ENCODE measurements at regions not wholly inside any gene's neighbourhood (a gene's known extent, or its start where the extent isn't known, plus 50 kb on each side); places are given as distances from the start of the nearest gene placed in this dataset.
"Not testable (repeated sequence)": the region's sequence is repeated elsewhere in the genome, so short reads cannot be mapped to it uniquely, and the experiment has no call there.

DNA sequence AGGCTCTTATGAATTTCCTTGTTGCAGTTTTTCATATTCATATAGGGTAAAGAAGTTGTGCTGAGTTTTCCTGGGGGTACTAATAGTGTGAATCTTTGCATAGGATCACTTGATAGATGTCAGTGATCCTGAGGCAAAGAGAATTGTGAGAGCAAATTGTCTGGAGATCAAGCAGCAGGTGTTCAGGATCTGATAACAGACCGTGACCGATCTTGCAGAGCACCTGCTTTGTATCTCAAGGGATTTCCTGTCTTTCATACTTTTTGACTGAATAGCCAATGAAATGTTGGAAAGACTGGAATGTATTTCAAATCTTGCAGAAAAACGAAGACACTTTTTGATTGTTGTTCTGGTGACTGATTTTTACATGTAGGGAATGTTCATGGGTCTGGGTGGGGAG lies 914.5 kb downstream of the STIM2 start:
- DNase-seq: no peak

DNA sequence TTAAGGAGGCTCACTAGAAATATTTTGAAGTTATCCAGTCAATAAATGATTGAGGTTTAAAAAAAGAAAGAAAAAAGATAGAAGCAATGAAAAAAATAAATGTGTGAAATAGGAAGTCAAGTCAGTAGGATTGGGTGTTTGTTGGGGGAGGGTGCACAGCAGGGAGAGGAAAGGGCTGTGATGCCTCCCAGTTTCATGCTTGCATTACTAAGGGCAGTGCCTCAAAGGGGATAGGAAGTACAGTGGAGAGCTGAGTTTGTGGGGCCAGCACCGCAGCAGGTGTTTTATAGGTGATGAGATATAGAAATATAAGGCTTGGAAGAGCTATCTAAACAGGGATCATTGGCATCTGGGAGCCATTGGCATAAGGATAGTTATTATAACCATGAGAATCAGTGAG lies 919.2 kb downstream of the STIM2 start:
- DNase-seq: no peak

DNA sequence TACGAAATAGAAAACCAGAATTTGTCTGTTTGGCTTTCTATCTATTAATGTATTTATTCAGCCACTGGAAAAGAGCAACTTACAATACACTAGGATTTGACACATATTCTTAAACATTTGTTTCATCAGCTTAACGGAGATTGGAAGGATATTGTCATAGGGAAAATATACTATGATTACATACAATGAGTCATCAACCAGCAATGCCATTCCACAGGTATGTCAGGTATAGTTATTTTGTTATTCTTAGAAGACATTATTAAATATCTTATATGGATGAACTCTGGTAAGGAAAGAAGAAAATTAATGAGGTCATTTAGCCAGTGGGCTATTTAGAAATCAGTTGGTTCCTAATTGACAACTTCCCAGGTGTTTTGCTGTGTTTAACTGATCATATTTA lies 926.6 kb downstream of the STIM2 start:
- no peak for DNase-seq

DNA sequence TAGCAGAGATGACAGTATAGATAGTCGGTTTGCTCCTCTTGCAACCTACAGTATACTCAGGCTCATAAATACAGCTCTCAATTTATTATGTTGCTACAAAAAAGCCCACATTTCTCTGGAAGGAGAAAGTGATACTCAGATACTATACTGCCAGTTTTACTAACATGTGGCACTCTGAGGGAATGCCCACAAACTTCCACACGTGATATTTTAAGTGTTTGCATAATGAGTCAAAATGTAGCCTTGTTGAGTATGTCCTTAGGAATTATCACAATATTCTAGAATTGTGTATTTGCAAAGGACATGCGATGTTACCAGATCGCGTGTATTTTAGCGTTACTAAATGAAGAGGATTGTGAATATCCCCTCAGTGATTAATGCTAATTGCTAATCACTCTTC lies 929.1 kb downstream of the STIM2 start:
- no peak for DNase-seq

DNA sequence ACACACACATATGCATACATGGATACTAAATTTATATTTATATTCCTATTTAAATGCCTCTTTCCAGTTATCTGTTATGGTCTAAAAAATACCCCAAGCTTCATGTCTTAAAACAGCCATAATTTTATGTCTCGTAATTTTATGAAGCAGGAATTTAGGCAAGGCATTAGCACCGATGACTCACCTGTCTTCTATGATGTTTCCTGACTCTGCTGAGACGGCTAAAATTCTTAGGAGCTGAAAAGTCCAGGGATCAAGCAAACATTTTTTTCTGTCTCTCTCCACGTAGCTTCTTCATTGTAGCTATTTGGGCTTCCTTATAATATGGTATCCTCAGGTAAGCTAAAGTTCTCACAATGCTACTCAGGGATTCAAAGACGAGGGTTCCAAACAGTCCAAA lies 930.3 kb downstream of the STIM2 start:
- DNase-seq: no peak

DNA sequence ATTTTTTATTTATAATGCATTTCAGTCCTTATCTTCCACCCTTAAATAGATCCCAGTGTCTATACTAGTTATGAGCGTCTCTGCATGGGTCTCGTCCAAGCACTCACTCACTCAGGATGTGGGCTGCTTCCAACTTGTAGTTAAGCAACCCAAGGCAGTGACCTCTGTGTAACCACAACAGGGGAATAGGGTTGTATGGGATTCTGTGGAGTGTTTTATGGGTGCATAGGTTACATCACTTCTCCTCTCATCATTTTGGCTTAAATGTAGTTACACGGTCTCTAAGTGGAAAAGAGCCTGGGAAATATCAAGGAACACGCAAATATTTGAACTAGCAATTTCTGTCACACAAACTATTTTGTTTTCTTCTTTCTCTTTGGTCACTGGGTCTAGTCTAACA lies 931.0 kb downstream of the STIM2 start:
- no peak for DNase-seq

DNA sequence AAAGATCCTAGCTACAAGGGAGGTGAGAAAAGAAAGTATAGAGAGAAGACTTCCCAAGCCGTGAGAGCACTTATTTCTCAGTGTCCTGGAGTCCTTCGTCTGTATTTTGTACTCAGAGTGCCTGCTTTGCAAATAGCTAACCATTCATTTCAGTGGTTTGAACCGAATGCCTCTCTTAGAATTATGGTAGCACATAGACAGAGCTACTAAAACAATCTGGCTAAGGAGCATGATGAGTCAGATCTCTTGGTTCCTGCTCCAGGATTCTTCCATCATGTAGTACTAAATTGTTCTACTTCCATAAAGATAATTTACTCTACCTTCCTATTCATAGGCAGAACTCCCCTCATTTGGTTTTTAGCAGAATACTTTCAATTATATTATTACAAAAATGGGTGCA lies 946.6 kb downstream of the STIM2 start:
- DNase-seq: no peak

DNA sequence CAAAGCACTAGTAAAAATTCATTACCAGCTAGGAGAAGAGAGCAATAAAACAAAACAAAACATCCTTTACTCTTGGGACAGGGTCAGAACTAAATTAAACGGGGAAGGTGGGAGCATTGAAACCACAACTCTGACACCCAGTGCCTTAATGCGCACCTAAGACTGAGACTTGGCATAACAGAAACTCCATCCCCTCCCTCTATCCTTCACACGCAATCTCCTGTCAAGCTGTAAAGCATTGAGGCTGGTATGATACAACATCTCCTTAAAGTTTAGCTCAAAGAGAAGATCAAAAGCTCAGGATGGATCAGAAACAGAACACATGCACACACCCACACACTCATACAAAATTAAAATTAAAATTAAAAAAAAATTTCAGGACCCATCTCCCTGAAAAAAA lies 951.3 kb downstream of the STIM2 start:
- DNase-seq: no peak

DNA sequence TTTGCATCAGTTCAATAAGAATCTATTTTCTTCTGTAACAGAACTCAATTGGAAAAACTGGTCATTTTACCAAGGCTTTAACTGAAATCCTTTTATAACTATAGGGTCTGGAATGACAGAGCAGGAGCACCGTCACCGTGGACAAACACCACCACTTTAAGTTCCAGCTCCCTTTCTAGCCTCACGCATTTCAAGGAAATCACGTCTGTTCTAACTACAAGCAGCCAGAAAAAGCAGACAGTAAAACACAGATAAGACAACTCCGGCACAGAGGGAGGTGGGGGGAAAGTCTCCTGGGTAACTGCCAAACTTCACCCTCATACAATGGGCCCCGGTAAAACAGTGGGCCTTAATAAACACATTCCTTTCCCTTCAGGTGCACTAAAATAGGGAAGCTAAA lies 952.6 kb downstream of the STIM2 start:
- not testable (repeated sequence) for DNase-seq

DNA sequence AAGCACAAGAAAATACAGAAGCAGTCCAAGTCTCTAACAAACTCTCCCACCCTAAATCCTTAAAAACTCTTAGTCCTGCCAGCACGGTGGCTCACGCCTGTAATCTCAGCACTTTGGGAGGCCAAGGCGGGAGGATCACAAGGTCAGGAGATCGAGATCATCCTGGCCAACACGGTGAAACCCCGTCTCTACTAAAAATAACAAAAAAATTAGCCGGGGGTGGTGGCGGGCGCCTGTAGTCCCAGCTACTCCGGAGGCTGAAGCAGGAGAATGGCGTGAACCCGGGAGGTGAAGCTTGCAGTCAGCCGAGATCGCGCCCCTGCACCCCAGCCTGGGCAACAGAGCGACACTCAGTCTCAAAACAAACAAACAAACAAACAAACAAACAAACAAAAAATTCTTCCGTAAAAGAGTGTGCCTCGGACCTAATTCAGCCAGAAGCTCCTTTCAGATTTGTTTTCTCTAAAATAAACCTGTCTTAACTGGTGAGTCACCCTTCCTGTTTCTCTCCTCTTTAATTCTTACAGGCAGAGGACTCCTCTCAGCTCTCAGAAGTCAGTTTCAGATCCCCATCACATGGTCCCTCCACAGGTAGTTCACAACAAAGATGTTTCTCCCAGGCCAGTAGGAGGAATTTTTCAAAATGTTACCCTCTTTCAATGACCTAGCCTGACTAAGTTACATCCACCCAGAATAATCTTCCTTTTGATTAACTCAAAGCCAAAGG lies 953.2 kb downstream of the STIM2 start:
- not testable (repeated sequence) for DNase-seq

DNA sequence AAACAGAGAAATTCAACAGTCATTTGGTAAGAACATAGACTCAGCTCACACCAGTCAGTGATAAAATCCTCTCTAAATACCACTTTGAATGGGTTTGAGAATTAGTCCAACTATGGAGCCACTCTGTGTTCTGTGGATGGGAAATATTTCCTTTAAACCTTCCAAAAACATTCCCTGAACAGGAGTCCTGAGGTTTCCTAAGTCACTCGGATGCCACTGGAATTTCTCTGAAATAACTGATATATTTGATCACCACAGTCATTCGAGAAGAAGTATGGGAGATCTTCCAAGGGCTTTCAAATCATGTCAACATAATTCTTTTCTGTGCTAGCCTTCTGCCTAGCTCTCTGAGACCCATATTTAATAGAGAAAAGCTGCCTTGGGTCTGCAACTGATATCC lies 958.6 kb downstream of the STIM2 start:
- DNase-seq: no peak

DNA sequence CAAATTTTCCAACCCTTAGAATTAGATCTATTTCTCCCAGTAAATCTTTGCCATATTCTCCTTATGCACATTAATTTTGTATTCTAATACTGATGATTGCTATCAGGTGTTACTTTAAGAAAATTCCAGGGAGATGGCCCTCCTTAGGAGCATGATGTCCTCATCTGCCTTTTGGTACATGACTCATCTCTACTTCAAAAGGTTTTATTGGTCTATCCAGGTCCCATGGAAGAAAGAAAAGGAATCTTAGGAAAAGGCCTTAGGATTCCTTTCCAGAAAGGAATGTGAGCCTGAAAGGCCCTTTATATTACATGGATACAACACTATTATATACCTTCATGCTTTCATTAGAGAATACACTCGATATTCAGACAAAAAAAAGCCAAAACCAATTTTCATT lies 968.2 kb downstream of the STIM2 start:
- DNase-seq: no peak

DNA sequence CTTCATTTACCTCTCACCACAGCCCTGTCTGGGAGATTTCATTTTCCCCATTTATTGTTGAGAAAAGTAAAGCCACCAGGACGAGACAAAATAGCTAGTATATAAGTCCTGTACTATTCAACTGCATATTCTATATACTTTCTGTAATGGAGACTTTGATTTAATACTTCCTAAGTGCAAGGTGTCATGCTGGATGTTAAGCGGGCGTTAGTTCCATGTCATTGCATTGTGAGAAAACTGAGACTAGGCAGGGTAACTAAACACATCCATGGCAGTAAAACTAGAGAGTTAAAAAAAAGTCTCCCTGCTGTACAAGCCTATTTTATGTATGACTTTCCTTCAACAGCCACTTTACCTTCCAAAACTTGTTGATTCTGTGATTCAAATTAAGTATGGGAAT lies 969.6 kb downstream of the STIM2 start:
- no peak for DNase-seq

DNA sequence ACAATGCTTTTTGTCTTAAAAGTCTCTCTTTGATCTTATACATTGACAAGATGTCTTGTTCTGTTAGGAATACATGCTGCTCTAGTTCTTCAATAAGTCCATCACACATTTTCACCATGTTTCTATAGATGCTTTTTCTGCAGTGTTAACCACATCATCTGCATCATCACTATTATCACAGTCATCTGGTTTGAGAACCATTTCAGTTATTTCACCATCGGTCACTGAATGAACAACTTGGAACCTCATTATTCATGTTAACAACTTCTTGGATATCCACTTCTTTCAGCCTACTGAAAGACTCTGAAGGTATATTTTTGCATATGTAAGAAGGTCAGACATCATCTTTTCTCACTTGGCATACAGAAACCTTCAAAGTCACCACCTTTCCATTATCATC lies 975.2 kb downstream of the STIM2 start:
- no peak for DNase-seq

DNA sequence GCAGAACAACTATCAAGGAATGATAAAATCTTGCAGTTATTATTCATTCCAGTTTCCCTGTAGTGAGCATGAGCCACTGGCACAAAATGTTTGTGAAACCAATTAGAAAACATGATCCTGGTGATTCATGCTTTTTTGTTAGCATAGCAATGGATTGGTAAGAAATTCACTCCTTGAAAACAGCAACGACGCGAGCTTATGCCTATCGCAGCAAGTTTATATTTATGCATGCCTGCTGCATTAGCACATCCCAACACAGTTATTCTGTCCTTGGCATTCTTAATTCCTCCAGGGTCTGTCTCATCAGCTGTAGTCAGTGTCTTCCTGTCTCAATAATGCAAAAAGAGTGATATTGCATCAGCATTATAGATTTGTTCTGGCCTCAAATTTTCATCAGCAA lies 975.9 kb downstream of the STIM2 start:
- no peak for DNase-seq

DNA sequence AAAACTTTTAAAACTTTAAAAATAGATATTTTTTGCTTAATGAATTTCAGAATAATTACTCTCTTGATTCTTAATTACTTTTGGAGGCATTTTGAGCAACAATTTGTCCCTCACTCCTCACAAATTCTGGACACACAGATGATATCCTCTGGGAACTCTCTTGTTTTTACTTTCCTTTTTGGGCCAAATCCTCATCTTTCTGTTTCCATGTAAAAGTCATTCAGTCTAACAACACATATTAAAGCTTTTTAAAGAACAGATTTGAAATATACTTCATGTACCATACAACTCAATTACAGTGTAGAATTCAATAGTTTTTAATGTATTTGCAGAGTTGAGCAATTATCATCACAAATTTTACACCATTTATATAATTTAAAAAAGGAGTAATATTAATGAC lies 983.1 kb downstream of the STIM2 start:
- DNase-seq: no peak

DNA sequence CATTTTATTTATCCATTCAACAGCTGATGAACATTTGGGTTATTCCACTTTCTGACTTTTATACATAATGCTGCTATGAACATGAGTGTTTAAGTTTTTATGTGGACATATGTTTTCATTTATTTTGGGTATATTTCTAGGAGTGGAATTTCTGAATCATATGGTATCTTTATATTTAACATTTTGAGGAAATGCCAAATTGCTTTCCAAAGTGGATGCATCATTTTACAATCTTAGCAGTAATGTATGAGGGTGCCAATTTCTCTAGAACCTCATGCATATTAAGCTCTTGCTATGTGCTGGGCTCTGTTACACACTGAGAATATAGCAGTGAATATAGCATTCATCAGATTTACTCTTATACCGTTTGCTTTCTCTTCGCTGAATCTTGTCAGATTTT lies 983.7 kb downstream of the STIM2 start:
- no peak for DNase-seq

DNA sequence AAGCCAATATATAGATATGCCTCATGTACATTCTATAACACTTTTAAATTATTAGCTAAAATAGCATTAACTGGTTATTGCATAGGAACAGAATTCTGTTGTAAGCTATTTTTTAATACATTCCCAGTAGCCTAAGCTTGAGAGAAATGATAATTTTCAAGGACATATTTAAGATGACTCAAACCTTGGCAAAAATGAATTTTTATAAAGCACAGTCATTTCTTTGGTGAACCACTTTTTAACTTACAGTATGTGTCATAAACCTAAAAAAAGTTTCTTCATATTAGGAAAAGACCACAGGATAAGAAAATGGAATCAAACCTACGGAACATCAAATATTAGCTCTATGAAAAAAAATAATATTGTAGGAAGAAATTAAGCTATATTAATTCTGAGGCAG lies 986.3 kb downstream of the STIM2 start:
- no peak for DNase-seq

DNA sequence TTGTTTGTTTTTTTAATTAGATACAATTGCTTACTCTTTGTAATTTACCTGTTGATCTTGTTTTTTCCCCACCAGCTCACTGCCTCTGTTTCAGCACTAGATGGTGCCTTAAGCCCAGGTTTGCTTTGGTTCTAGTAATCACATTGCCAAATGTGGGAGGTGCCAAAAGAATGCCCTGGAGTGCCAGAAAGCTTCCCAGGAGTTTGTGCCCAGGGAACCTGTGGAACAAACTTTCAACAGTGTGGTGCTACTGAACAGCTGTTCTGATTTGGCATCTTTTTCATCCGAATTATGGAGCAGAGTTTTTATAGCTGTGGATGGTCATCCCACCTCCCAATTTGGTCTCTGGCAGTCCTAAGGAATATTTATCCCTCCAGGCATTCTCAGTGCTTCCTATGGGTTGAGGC lies 1000.7 kb downstream of the STIM2 start:
- DNase-seq: no peak

DNA sequence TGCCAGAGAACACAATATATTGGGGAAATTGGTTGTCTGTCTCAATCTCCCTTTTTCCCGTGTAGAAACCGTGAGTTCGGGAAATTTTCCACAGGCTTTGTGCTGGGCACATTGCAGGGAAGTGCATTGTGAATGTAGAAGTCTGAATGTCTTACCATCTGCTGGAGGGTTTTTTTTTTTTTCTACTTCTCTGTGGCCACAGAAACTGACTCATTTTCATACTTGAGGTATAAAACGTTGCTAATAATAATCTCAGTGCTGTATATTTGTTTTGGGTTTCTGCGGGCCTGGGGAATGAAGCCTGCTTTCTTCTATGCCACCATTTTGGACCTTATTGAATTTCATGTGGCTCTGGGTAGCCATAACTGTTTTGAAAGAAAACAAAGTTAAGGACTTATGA lies 1001.2 kb downstream of the STIM2 start:
- DNase-seq: no peak

DNA sequence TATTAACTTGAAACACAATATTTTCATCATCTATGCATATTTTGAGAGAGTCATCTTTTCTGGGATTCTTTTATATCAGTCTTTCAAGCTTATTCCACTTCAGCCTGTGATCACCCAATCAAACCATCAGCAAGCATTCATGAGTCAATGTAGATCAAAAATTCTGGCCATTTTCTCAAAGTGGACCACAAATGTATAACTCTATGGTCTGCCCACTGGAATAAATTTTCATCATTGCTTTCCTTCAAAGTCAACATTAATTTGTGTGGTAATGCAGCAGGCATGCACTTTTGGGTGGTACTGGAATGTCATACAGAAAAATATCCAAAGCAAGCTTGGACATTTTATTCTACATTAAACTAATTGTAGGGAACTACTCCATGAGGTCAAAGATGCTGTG lies 1013.0 kb downstream of the STIM2 start:
- no peak for DNase-seq

DNA sequence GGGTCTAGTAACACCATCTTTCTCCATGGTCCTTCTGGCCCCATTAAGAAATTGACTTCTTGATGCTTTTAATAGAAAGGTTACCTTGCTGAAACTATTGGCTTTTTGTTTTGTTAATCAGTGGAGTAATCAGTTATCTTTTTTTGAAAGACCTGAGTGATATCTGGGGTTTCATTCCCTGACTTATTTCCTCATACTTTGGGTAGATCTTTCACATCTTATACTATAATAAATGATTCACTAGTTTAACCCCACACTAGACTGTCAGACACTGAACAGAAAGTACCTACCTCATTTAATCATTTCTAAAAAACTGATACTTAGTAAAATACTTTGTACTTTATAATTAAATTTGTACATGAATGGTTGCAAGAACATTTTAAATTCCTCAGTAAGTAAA lies 1021.1 kb downstream of the STIM2 start:
- DNase-seq: no peak

DNA sequence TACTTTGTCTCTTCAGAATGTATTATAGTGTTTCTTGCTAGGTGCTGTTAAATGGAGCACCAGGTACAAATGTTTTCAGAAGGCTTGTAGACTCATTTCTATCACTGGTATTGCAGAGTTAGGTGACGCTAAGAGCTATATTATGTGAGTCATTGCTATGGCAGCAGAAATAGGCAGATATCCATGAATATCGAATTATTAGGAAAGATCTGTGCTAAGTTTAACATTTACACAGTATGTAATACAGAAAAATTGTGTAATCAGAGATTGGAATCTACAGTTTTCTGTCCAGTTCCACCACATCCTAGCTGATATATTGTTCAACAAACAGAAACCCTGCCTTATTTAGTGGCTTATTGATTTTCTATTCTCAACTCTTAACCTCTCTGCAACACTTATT lies 1025.5 kb downstream of the STIM2 start:
- no peak for DNase-seq

DNA sequence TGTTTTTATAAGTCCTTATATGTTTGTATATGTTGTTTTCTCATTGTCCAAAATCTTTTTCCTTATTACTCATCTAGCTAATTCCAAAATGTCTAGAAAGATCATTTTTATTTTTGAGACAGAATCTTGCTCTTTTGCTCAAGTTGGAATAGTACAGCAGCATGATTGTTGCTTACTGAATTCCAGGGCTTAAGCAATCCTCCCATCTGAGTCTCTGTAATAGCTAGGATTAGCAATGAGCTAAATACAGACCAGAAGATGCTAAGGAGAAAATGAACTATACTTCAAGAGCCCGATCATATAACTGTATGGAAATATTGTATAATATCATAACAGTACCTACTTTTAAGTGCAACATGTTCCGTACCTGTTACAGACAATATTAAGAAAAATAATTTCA lies 1027.0 kb downstream of the STIM2 start:
- no peak for DNase-seq

DNA sequence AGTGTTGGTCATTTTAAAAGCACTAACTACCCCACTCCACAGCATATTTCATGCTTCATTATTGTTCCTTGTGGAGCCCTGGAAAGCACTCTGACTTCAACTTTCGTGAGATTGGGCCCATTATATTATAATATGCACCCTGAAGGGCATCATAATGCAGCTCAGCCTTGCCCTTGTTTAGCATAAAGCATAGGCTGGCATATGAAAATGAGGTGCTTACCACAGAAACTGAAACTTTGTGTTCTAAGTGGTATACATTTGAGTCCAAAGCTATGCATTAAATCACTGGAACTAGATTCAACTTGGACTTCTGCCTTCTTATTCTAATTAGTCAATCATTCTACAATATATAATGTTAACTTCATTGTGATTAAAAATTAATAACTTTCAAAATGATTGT lies 1027.9 kb downstream of the STIM2 start:
- DNase-seq: no peak

DNA sequence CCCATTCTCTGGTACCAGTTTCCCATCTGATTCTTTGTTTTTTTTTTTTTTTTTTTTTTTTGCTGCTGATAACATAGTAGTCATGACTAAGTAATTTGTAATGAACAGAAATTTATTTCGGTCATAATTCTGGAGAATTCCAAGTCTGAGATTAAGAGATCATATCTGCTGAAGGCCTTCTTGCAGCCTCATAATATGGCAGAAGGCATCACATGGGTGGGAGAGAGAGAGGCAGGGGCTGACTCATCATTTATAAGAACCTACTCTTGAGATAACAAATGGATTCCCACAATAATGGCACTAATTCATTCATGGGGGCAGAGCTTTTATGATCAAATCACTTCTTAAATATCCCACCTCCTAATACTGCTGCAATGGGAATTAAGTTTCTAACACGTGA lies 1034.3 kb downstream of the STIM2 start:
- DNase-seq: no peak

Measured in SHP77 treated with DMSO at 0.1 percent for 48 hours (cell line).